ENCODE measurements at regions not wholly inside any gene's neighbourhood (a gene's known extent, or its start where the extent isn't known, plus 50 kb on each side); places are given as distances from the start of the nearest gene placed in this dataset.

DNA sequence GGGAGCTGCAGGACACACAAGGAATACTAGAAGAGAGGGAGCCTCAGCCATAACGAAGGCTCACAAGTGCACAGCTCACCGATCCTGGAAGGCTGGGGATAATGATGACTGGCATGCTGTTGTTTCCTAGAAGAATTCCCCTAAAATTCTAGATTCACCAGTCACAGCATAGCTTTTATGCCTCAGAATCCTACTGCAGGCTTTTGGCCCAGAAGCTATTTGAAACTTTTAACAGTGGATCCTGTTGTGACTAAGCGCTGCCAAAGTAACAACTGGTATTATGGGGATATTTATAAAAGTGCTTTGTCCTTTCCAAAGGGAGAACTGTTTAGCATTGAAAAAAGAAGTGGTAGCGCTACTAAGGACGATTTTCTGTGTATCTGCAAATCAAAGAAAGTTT is 214.1 kb upstream of the PELI2 start:
- H4K20me1 ChIP-seq (replicated peaks; ENCODE audit: control insufficient read depth, extremely low read depth, insufficient read depth, low read length) = no peaks in the 10 kb centered on the region
- no peaks in the 10 kb centered on the region for H3K9me3 ChIP-seq (replicated peaks; ENCODE audit: control insufficient read depth, insufficient read depth, low read length)
- H3K4me1 ChIP-seq (ENCODE audit: control insufficient read depth, extremely low read depth, insufficient read depth, low read length) = no peaks in the 10 kb centered on the region
- no peak overlapping the region for H3K27ac ChIP-seq (ENCODE audit: insufficient read depth, low read depth, low read length)
- no peaks in the 10 kb centered on the region for H3K36me3 ChIP-seq (ENCODE audit: control insufficient read depth in 2 of 2, extremely low read depth in 1 of 2, insufficient read depth in 2 of 2, low read length in 2 of 2)
- no peaks in the 10 kb centered on the region for H3K27me3 ChIP-seq (ENCODE audit: control insufficient read depth in 2 of 2, insufficient read depth in 2 of 2, low read length in 2 of 2)
- BruUV-seq (replicated peaks) = no TSS peak
- H2AFZ ChIP-seq (ENCODE audit: low read depth, low read length) = no peak overlapping the region
- no peaks in the 10 kb centered on the region for H3K9me1 ChIP-seq (replicated peaks; ENCODE audit: control insufficient read depth, extremely low read depth, insufficient read depth, low read length)
- H3K79me2 ChIP-seq (ENCODE audit: control insufficient read depth, insufficient read depth, low read length) = no peaks in the 10 kb centered on the region
- CTCF ChIA-PET = interaction anchor here (0.8 kb wide), 1 partner anchor 466 kb away, joined by 3 read pairs; no protein-coding TSS in a partner anchor
- no peak for FAIRE-seq
- no peak for TF ChIP-seq EZH2 (IDR thresholded peaks at IDR 0.05; ENCODE audit: borderline replicate concordance, low read depth, low read length, severe bottlenecking)
- TF ChIP-seq POLR2AphosphoS5 (IDR thresholded peaks at IDR 0.05; ENCODE audit: insufficient read depth, low read depth, low read length) = no peak
- TF ChIP-seq, protein P1, sequence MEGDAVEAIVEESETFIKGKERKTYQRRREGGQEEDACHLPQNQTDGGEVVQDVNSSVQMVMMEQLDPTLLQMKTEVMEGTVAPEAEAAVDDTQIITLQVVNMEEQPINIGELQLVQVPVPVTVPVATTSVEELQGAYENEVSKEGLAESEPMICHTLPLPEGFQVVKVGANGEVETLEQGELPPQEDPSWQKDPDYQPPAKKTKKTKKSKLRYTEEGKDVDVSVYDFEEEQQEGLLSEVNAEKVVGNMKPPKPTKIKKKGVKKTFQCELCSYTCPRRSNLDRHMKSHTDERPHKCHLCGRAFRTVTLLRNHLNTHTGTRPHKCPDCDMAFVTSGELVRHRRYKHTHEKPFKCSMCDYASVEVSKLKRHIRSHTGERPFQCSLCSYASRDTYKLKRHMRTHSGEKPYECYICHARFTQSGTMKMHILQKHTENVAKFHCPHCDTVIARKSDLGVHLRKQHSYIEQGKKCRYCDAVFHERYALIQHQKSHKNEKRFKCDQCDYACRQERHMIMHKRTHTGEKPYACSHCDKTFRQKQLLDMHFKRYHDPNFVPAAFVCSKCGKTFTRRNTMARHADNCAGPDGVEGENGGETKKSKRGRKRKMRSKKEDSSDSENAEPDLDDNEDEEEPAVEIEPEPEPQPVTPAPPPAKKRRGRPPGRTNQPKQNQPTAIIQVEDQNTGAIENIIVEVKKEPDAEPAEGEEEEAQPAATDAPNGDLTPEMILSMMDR (IDR thresholded peaks at IDR 0.05; ENCODE audit: extremely low read depth in 1 of 2, insufficient read depth in 1 of 2, low read depth in 1 of 2, low read length in 2 of 2) = no peak
- no peak for TF ChIP-seq GATA2 (IDR thresholded peaks at IDR 0.05; ENCODE audit: insufficient read depth, insufficient read length, low read depth, low read length)
- no peak for TF ChIP-seq FOS (IDR thresholded peaks at IDR 0.05; ENCODE audit: borderline replicate concordance, insufficient read depth, low read length)
- TF ChIP-seq, protein P2, sequence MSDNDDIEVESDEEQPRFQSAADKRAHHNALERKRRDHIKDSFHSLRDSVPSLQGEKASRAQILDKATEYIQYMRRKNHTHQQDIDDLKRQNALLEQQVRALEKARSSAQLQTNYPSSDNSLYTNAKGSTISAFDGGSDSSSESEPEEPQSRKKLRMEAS (IDR thresholded peaks at IDR 0.05; ENCODE audit: insufficient read depth, insufficient read length) = no peak
- no peak for TF ChIP-seq MYC (IDR thresholded peaks at IDR 0.05; ENCODE audit: low read depth, low read length)
- no peak for TF ChIP-seq POLR2A (IDR thresholded peaks at IDR 0.05; ENCODE audit: low read depth, low read length)
- no peak for TF ChIP-seq JUN (IDR thresholded peaks at IDR 0.05; ENCODE audit: borderline replicate concordance, insufficient read depth, insufficient read length, low read depth)
- H3K4me3 ChIP-seq (replicated peaks in 1 of 3; ENCODE audit: insufficient read depth in 1 of 3, low read depth in 1 of 3, low read length in 3 of 3) = no peak overlapping the region
- H3K4me2 ChIP-seq (ENCODE audit: insufficient read depth, low read length) = no peak overlapping the region
- dilution Hi-C loops (cut with MboI; ENCODE audit: extremely low pct_ligation_motif_present, low sequenced_read_pairs) = no loop called here
- POLR2A ChIA-PET = no interaction called here
- no peak for DNase-seq (ENCODE audit: low read depth, low spot score)
- no peak overlapping the region for H3K9ac ChIP-seq (replicated peaks; ENCODE audit: extremely low read depth, insufficient read depth, low read length)
- intact Hi-C loops (cut with micrococcal nuclease) = no loop called here
